HG03565 (cell line): ENCODE measurements at regions not wholly inside any gene's neighbourhood (a gene's known extent, or its start where the extent isn't known, plus 50 kb on each side); places are given as distances from the start of the nearest gene placed in this dataset.
A peak's percentile ranks its signal among the peaks of the same experiment; 100 is the strongest.

Experiments
- ATAC-seq: cut with Tn5 transposase; IDR thresholded peaks from one replicate; pipeline ENCODE4 v1.9.1; 2021; ENCODE audit warnings: mild to moderate bottlenecking, moderate library complexity; ENCODE audit not compliant: unreplicated experiment

- no peak for ATAC-seq
Observed at GRCh38 chr4:83828601-83829000, 292.7 kb downstream of the GPAT3 start.

- ATAC-seq, result no peak
Observed at GRCh38 chr4:83821493-83821892, 285.6 kb downstream of the GPAT3 start.

GRCh38 chr4:83819582-83819981 is 283.7 kb downstream of the GPAT3 start:
- no peak for ATAC-seq

GRCh38 chr4:83810428-83810827 is 274.5 kb downstream of the GPAT3 start:
- no peak for ATAC-seq

GRCh38 chr4:83809581-83809980 is 273.7 kb downstream of the GPAT3 start:
- no peak for ATAC-seq

GRCh38 chr4:83793481-83793880 is 257.6 kb downstream of the GPAT3 start:
- no peak for ATAC-seq

- ATAC-seq, result no peak
Observed at GRCh38 chr4:83785891-83786290, 250.0 kb downstream of the GPAT3 start.

GRCh38 chr4:83783215-83783614 is 247.3 kb downstream of the GPAT3 start:
- ATAC-seq, result no peak

- ATAC-seq, result no peak
Observed at GRCh38 chr4:83782591-83782990, 246.7 kb downstream of the GPAT3 start.

- ATAC-seq, result no peak
Observed at GRCh38 chr4:83781434-83781833, 245.5 kb downstream of the GPAT3 start.

GRCh38 chr4:83780053-83780733 is 244.3 kb downstream of the GPAT3 start:
- ATAC-seq, result no peak

GRCh38 chr4:83779103-83780052 is 243.5 kb downstream of the GPAT3 start:
- no peak for ATAC-seq

GRCh38 chr4:83772685-83773084 is 236.8 kb downstream of the GPAT3 start:
- ATAC-seq, result no peak

GRCh38 chr4:83771113-83771705 is 235.3 kb downstream of the GPAT3 start:
- peak; percentile 52 for ATAC-seq

- ATAC-seq, result no peak
Observed at GRCh38 chr4:83768146-83768545, 232.2 kb downstream of the GPAT3 start.

- ATAC-seq, result no peak
Observed at GRCh38 chr4:83767067-83767466, 231.2 kb downstream of the GPAT3 start.

- no peak for ATAC-seq
Observed at GRCh38 chr4:83759611-83760010, 223.7 kb downstream of the GPAT3 start.

- no peak for ATAC-seq
Observed at GRCh38 chr4:83758285-83758684, 222.4 kb downstream of the GPAT3 start.

GRCh38 chr4:83757121-83757621 is 221.3 kb downstream of the GPAT3 start:
- no peak for ATAC-seq

- no peak for ATAC-seq
Observed at GRCh38 chr4:83753260-83753659, 217.4 kb downstream of the GPAT3 start.

- ATAC-seq, result no peak
Observed at GRCh38 chr4:83751336-83751949, 215.5 kb downstream of the GPAT3 start.
